Mammary epithelial cell (primary cell): ENCODE measurements at regions not wholly inside any gene's neighbourhood (a gene's known extent, or its start where the extent isn't known, plus 50 kb on each side); places are given as distances from the start of the nearest gene placed in this dataset.

Experiments used
- CTCF ChIP-seq, 2 donors: IDR thresholded peaks in 1 of 2; conservative IDR thresholded peaks in 1 of 2; 2 replicates each; pipeline ENCODE4 v1.5.1; 2011 to 2012; ENCODE audit warnings: inconsistent platforms in 2 of 2, low read length in 2 of 2, mild to moderate bottlenecking in 2 of 2, control low read depth in 1 of 2, low read depth in 1 of 2; ENCODE audit not compliant: insufficient read depth in 1 of 2; ENCODE audit errors: extremely low read depth in 1 of 2
- EZH2 ChIP-seq: IDR thresholded peaks from 2 replicates; pipeline ENCODE4 v1.6.1; 2012; ENCODE audit warnings: low read length, inconsistent platforms, borderline replicate concordance

DNA sequence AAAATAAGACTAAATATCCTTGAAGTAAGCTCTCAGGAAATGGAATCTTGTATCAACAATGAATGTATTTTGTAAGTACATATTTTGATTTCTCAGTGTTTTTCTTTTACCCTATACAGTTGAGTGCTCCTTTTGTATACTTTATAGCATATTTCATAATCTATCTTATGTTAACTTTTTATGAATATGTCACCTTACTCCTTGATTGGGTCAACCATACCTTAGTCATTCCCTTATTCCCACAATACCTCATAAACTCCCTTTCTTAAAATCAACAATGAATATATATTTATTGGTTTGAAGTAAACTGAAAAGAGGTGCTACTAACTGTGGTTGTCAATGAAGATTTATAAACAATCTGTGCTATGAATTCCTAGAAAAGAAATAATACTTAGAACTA lies 686.2 kb downstream of the METTL15 start:
- no peak for TF ChIP-seq CTCF (conservative IDR thresholded peaks at IDR 0.05 in 1 of 2, IDR thresholded peaks at IDR 0.05 in 1 of 2; ENCODE audit: extremely low read depth in 1 of 2, insufficient read depth in 1 of 2, low read depth in 1 of 2, low read length in 2 of 2)
- no peak for TF ChIP-seq EZH2
